K562 (cell line): ENCODE measurements at regions not wholly inside any gene's neighbourhood (a gene's known extent, or its start where the extent isn't known, plus 50 kb on each side); places are given as distances from the start of the nearest gene placed in this dataset.

Experiments used
- ATAC-seq: fragments of 200-7000 bp; cut with Tn5 transposase; 3 replicates; pipeline ENCODE4 v1.9.1; 2020; ENCODE audit warnings: moderate library complexity
- BruUV-seq: library from RNA; stranded (reverse); fragments of 400-500 nt; replicated peaks from 2 replicates; lab custom pipeline; 2021; lab: Mats Ljungman, UMichigan
- CTCF ChIA-PET: fragments of 300-600 bp; formaldehyde crosslinking; extraction: SDS; loops from one replicate; lab custom pipeline; 2021; ENCODE audit warnings: low intra/inter-chr PET ratio; lab: Yijun Ruan, JAX
- POLR2A ChIA-PET: fragments of 300-600, 350-650 bp; sonication (Branson Sonifier 250); formaldehyde crosslinking; extraction: SDS; loops from one replicate; lab custom pipeline; 2021; ENCODE audit warnings: antibody characterized with exemption, inconsistent platforms; lab: Yijun Ruan, JAX
- DNase-seq, 4 experiments: peaks; one replicate each; pipeline versions ENCODE4 v3.0.0 to v3.0.0-alpha.2; 2011 to 2018; ENCODE audit warnings: low spot score in 3 of 4, mixed read lengths in 3 of 4; ENCODE audit errors: extremely low read depth in 1 of 4
- FAIRE-seq: peaks from 2 replicates; lab custom pipeline; 2011; peaks lifted over from hg19 to GRCh38; lab: Jason Lieb, UNC
- H2AFZ ChIP-seq: 2 replicates; pipeline ENCODE4 v1.6.0; 2011; ENCODE audit warnings: low read depth, low read length, control low read depth, inconsistent platforms
- H3K27ac ChIP-seq: fragments of 200-600 bp; 3 replicates; pipeline ENCODE4 v1.8.0; 2011; ENCODE audit warnings: low read depth, mild to moderate bottlenecking, control low read depth, inconsistent platforms, low read length, moderate library complexity, mixed read lengths; ENCODE audit errors: extremely low read depth
- H3K27me3 ChIP-seq, 2 experiments: fragments of 300-600 bp in 1 of 2; 2 replicates in 1 of 2; 3 replicates in 1 of 2; pipeline versions ENCODE4 v1.6.0 to v1.8.0; 2011; ENCODE audit warnings: inconsistent platforms in 2 of 2, low read length in 2 of 2, mild to moderate bottlenecking in 1 of 2, mixed read lengths in 1 of 2, moderate library complexity in 1 of 2; ENCODE audit not compliant: control insufficient read depth in 2 of 2, insufficient read depth in 2 of 2
- H3K36me3 ChIP-seq: fragments of 300-600 bp; 3 replicates; pipeline ENCODE4 v1.8.0; 2011; ENCODE audit warnings: mild to moderate bottlenecking, low read length, inconsistent platforms; ENCODE audit not compliant: control insufficient read depth, insufficient read depth
- H3K4me1 ChIP-seq, 2 experiments: fragments of 200-600 bp in 1 of 2; replicated peaks in 1 of 2; 2 replicates in 1 of 2; 3 replicates in 1 of 2; pipeline versions ENCODE4 v1.5.1 to v1.8.0; 2011; ENCODE audit warnings: inconsistent platforms in 2 of 2, low read length in 2 of 2, mild to moderate bottlenecking in 1 of 2, mixed read lengths in 1 of 2, moderate library complexity in 1 of 2; ENCODE audit not compliant: control insufficient read depth in 2 of 2, insufficient read depth in 2 of 2
- H3K4me2 ChIP-seq: 2 replicates; pipeline ENCODE4 v1.6.1; 2011; ENCODE audit warnings: low read length, control low read depth, inconsistent platforms, mixed read lengths; ENCODE audit not compliant: insufficient read depth
- H3K4me3 ChIP-seq: fragments of 200-600 bp; sonication (generic), shearing (Covaris generic); 2 replicates; pipeline ENCODE4 v1.5.1; 2016; ENCODE audit warnings: control low read depth, inconsistent platforms
- H3K79me2 ChIP-seq: fragments of 200-600 bp; 3 replicates; pipeline ENCODE4 v1.8.0; 2011; ENCODE audit warnings: low read length, inconsistent platforms; ENCODE audit not compliant: control insufficient read depth, insufficient read depth
- H3K9ac ChIP-seq, 2 experiments: 2 replicates each; pipeline versions ENCODE4 v1.6.0 to v1.6.1; 2011; ENCODE audit warnings: low read depth in 2 of 2, low read length in 2 of 2, control low read depth in 1 of 2, inconsistent platforms in 1 of 2, mild to moderate bottlenecking in 1 of 2, mixed read lengths in 1 of 2; ENCODE audit not compliant: insufficient read depth in 1 of 2
- H3K9me1 ChIP-seq: one replicate; pipeline ENCODE4 v1.6.0; 2011; ENCODE audit warnings: inconsistent platforms, mild to moderate bottlenecking, low read length, moderate library complexity; ENCODE audit not compliant: control insufficient read depth, insufficient read depth
- H3K9me3 ChIP-seq: replicated peaks from 2 replicates; pipeline ENCODE4 v1.5.1; 2011; ENCODE audit warnings: low read depth, low read length, inconsistent platforms; ENCODE audit not compliant: control insufficient read depth, insufficient read depth
- H4K20me1 ChIP-seq: replicated peaks from 2 replicates; pipeline ENCODE4 v1.6.1; 2011; ENCODE audit warnings: low read length, inconsistent platforms, mixed read lengths; ENCODE audit not compliant: control insufficient read depth, insufficient read depth
- CTCF ChIP-seq, 3 experiments: IDR thresholded peaks in 2 of 3; conservative IDR thresholded peaks in 1 of 3; 2 replicates each; pipeline ENCODE4 v1.5.1; 2011 to 2012; ENCODE audit warnings: low read length in 3 of 3, mild to moderate bottlenecking in 3 of 3, control low read depth in 2 of 3, improper control_type of control experiment in 1 of 3, inconsistent platforms in 1 of 3, low read depth in 1 of 3, mixed read lengths in 1 of 3, moderate library complexity in 1 of 3; ENCODE audit not compliant: insufficient read depth in 2 of 3
- FOXJ2 ChIP-seq: fragments of 200-800 bp; sonication (Bioruptor generic); IDR thresholded peaks from 2 replicates; pipeline ENCODE4 v1.6.1; 2016; ENCODE audit warnings: missing genetic modification characterization, missing compliant biosample characterization
- HOMEZ ChIP-seq: fragments of 250-450 bp; sonication (Bioruptor Pico); IDR thresholded peaks from 2 replicates; pipeline ENCODE4 v1.4.0; 2020; ENCODE audit warnings: mild to moderate bottlenecking, moderate library complexity
- ILF3 ChIP-seq: fragments of 450-650 bp; IDR thresholded peaks from 2 replicates; pipeline ENCODE4 v1.6.1; 2018; ENCODE audit warnings: antibody characterized with exemption, mild to moderate bottlenecking, moderate library complexity, borderline replicate concordance
- MAZ ChIP-seq, 2 experiments: fragments of 450-650 bp in 1 of 2; sonication (generic) in 1 of 2; formaldehyde crosslinking; IDR thresholded peaks in 1 of 2; conservative IDR thresholded peaks in 1 of 2; 2 replicates each; pipeline versions ENCODE4 v1.4.0 to v1.5.0; 2020; ENCODE audit warnings: mild to moderate bottlenecking in 1 of 2, missing genetic modification reagents in 1 of 2
- RBBP5 ChIP-seq: fragments of 200-600 bp; sonication (generic); IDR thresholded peaks from 2 replicates; pipeline ENCODE4 v1.6.1; 2012; ENCODE audit warnings: borderline replicate concordance, mild to moderate bottlenecking, low read length, control low read depth, inconsistent platforms; ENCODE audit not compliant: insufficient read depth, poor library complexity, severe bottlenecking
- SMAD1 ChIP-seq: fragments of 150-350 bp; IDR thresholded peaks from 2 replicates; pipeline ENCODE4 v1.6.1; 2014; ENCODE audit warnings: low read length, low read depth; ENCODE audit not compliant: partially characterized antibody
- ZBED1 ChIP-seq: IDR thresholded peaks from 2 replicates; pipeline ENCODE4 v1.6.1; 2014
- ZFP1 ChIP-seq: fragments of 450-650 bp; formaldehyde crosslinking; IDR thresholded peaks from 2 replicates; pipeline ENCODE4 v1.4.0; 2020; ENCODE audit warnings: mild to moderate bottlenecking, mixed read lengths
- ZNF398 ChIP-seq: fragments of 250-450 bp; sonication (Bioruptor Pico); IDR thresholded peaks from 2 replicates; pipeline ENCODE4 v1.8.0; 2021; ENCODE audit warnings: moderate library complexity, mild to moderate bottlenecking, inconsistent platforms
- WGBS: fragments of 100-300 bp; shearing (Covaris generic); methylation state at CpG from one replicate; pipeline ENCODE4 v1.1.6; 2016; ENCODE audit warnings: low coverage, mixed read lengths; ENCODE audit not compliant: insufficient coverage; ENCODE audit errors: missing lambda C conversion rate; 5-methylcytosine and 5-hydroxymethylcytosine counted together
- in situ Hi-C: fragments of 300-500 bp; cut with MboI; formaldehyde crosslinking; loops from 4 replicates; pipeline ENCODE4 v1.15.0; 2018; ENCODE audit warnings: inconsistent platforms, mixed read lengths
- intact Hi-C: fragments of 100-400 bp; cut with micrococcal nuclease; formaldehyde crosslinking; loops from 2 replicates; pipeline ENCODE4 v1.14.2; 2022
- TF ChIP-seq, protein P1 (sequence below), 2 experiments: fragments of 150-350 bp in 1 of 2; IDR thresholded peaks; 2 replicates each; pipeline ENCODE4 v1.6.1; 2012 to 2016; ENCODE audit warnings: low read depth in 2 of 2, low read length in 2 of 2, mild to moderate bottlenecking in 1 of 2, moderate library complexity in 1 of 2

DNA sequence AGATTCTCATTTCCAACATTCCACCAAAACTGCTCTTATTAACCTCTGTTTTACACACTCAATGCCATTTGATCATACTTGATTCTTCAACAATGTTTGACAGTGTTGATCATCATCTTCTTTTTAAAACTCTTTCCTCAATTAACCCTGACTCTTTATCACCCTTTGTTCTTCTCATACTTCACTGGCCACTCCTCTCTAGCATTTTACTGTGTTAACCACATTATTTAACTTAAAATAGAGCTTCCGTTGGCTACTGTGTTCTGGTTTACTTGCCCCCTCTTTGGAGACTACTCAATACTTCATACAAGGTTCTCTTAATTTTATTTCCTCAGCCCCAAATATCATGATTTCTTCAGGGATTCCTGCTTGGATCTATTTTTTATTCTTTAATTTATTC lies 121.1 kb upstream of the SPRY2 start:
- BruUV-seq = no TSS peak
- no peak for FAIRE-seq
- no peak overlapping the region for H3K4me3 ChIP-seq
- no peak for DNase-seq
- no peaks in the 10 kb centered on the region for H3K9me1 ChIP-seq
- H3K27me3 ChIP-seq = no peaks in the 10 kb centered on the region
- TF ChIP-seq, protein P1, sequence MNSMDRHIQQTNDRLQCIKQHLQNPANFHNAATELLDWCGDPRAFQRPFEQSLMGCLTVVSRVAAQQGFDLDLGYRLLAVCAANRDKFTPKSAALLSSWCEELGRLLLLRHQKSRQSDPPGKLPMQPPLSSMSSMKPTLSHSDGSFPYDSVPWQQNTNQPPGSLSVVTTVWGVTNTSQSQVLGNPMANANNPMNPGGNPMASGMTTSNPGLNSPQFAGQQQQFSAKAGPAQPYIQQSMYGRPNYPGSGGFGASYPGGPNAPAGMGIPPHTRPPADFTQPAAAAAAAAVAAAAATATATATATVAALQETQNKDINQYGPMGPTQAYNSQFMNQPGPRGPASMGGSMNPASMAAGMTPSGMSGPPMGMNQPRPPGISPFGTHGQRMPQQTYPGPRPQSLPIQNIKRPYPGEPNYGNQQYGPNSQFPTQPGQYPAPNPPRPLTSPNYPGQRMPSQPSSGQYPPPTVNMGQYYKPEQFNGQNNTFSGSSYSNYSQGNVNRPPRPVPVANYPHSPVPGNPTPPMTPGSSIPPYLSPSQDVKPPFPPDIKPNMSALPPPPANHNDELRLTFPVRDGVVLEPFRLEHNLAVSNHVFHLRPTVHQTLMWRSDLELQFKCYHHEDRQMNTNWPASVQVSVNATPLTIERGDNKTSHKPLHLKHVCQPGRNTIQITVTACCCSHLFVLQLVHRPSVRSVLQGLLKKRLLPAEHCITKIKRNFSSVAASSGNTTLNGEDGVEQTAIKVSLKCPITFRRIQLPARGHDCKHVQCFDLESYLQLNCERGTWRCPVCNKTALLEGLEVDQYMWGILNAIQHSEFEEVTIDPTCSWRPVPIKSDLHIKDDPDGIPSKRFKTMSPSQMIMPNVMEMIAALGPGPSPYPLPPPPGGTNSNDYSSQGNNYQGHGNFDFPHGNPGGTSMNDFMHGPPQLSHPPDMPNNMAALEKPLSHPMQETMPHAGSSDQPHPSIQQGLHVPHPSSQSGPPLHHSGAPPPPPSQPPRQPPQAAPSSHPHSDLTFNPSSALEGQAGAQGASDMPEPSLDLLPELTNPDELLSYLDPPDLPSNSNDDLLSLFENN (IDR thresholded peaks at IDR 0.05; ENCODE audit: low read depth in 2 of 2, low read length in 2 of 2) = no peak
- TF ChIP-seq FOXJ2 (tag) (no peak), SMAD1 (no peak), CTCF (IDR thresholded peaks at IDR 0.05 in 2 of 3, conservative IDR thresholded peaks at IDR 0.05 in 1 of 3; ENCODE audit: insufficient read depth in 2 of 3, low read depth in 1 of 3, low read length in 3 of 3) (no peak), ZFP1 (CRISPR knock-in tag) (no peak), ILF3 (no peak), ZBED1 (no peak), HOMEZ (CRISPR knock-in tag) (no peak), ZNF398 (CRISPR knock-in tag) (no peak), MAZ (CRISPR knock-in tag; conservative IDR thresholded peaks at IDR 0.05 in 1 of 2, IDR thresholded peaks at IDR 0.05 in 1 of 2) (no peak), RBBP5 (no peak)
- no peak for ATAC-seq
- CTCF ChIA-PET = no interaction called here
- no peaks in the 10 kb centered on the region for H4K20me1 ChIP-seq
- intact Hi-C loops = no loop called here
- WGBS = 0% methylated on average over 1 of the region's 1 CpG
- no peak overlapping the region for H3K9ac ChIP-seq
- no peak overlapping the region for H3K27ac ChIP-seq
- H3K4me1 ChIP-seq = no peaks in the 10 kb centered on the region
- in situ Hi-C loops = no loop called here
- no peaks in the 10 kb centered on the region for H3K9me3 ChIP-seq
- no peaks in the 10 kb centered on the region for H3K36me3 ChIP-seq
- H2AFZ ChIP-seq = no peak overlapping the region
- no peaks in the 10 kb centered on the region for H3K79me2 ChIP-seq
- POLR2A ChIA-PET = no interaction called here
- no peak overlapping the region for H3K4me2 ChIP-seq
